GM19324 (cell line): ENCODE measurements at regions not wholly inside any gene's neighbourhood (a gene's known extent, or its start where the extent isn't known, plus 50 kb on each side); places are given as distances from the start of the nearest gene placed in this dataset.

Experiments used
- ATAC-seq: cut with Tn5 transposase; IDR thresholded peaks from one replicate; pipeline ENCODE4 v1.9.1; 2021; ENCODE audit warnings: mild to moderate bottlenecking, moderate library complexity; ENCODE audit not compliant: unreplicated experiment, low FRiP score

- no peak for ATAC-seq
Observed at GRCh38 chr10:4775808-4776207, 50.2 kb upstream of the AKR1E2 start.

DNA sequence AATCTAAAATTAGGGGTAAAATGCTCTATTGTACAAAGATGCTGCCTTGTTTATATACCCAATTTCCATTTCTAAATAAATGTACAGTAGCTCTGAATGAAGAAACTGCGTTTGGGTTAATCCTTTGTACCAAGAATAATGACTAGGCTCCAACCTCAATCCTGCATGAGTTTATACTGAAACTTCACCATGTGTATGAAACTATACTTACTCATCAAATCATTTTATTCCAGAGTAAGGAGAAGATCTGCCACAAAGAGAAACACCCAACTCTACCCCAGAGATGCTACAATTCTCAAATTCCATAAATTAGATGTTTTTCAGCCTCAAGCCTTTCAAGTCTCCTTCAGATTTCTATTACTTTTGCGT, 53.8 kb upstream of the AKR1E2 start:
- no peak for ATAC-seq

- no peak for ATAC-seq
Observed at GRCh38 chr10:4771554-4772201, 54.3 kb upstream of the AKR1E2 start.

GRCh38 chr10:4770801-4771553, 55.0 kb upstream of the AKR1E2 start:
- no peak for ATAC-seq

DNA sequence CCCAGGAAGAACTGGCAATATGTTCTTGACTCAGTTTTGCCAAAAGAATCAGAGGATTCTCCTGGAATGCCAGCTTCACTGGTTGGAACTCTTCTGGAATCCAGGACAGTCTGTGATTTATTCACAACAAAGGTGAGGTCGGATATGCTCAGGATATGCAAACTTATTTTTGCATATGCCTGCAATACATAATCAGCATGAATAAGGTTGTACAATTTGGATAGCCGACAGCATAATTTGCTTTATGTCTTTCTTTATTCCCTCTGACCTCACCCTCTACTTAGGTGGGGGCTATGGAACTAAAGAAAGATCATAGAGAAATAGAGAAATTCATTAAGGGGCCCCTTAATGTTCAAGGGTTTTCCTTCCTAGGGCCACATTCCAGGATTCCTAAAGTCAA, 57.6 kb upstream of the AKR1E2 start:
- ATAC-seq: no peak

GRCh38 chr10:4767033-4767814, 58.8 kb upstream of the AKR1E2 start:
- ATAC-seq: no peak

DNA sequence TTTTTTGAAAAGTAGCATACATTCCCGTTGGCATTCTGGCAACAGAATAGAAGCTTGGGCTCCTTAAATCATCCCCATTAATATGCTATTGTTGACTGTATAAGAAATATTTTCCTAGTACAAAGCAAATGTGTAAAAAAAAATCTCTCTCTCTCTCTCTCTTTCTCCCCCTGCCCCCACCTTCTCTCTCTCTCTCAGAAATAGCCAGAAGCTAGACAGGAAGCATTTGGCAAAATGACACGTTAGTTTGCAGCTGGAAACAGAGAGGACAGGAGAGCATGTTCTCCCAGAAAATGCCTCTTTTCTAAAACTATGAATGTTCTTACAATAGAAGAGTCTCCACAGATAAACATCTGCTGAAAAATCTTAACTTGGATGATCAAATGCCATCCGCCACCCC, 59.6 kb upstream of the AKR1E2 start:
- ATAC-seq: no peak

- ATAC-seq: no peak
Observed at GRCh38 chr10:4765428-4765827, 60.6 kb upstream of the AKR1E2 start.

GRCh38 chr10:4763960-4764428, 62.0 kb upstream of the AKR1E2 start:
- ATAC-seq: no peak

- ATAC-seq: no peak
Observed at GRCh38 chr10:4763513-4763912, 62.5 kb upstream of the AKR1E2 start.

DNA sequence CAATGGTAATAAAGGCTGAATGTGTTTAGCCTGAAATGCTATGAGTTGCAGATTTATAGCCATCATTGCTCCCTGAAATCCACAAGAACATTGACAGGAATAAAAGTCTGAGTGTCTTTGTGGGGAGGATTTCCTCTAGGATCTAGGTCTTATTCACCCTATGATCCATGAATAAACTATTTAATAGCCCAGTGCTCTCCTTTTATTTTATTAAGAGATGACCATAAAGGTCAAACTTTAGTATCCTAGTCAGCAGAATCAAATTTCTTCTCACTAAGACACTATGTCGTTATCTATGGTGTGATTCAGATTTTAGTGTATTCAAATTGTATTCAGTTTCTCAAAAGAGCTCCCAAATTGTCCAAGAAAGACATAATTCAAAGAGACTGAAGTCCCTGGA, 67.8 kb upstream of the AKR1E2 start:
- ATAC-seq: no peak

- no peak for ATAC-seq
Observed at GRCh38 chr10:4755286-4755989, 70.6 kb upstream of the AKR1E2 start.

- no peak for ATAC-seq
Observed at GRCh38 chr10:4754143-4754542, 71.9 kb upstream of the AKR1E2 start.

GRCh38 chr10:4751211-4751610, 74.8 kb upstream of the AKR1E2 start:
- ATAC-seq: no peak

DNA sequence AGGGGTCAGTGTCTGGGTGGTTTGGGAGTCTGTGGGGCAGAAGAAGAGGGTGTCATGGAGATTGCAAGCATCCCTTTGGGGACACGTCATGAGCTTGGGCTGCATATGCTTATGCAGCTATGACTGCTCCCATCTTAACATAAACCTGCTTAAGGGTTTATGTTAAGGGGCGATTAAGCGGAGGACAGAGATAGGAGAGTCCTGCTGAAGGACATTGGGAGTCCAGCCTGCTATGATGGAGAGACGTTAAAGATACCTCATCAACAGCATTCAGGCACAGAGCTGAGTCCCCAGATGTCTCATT, 76.8 kb upstream of the AKR1E2 start:
- no peak for ATAC-seq

DNA sequence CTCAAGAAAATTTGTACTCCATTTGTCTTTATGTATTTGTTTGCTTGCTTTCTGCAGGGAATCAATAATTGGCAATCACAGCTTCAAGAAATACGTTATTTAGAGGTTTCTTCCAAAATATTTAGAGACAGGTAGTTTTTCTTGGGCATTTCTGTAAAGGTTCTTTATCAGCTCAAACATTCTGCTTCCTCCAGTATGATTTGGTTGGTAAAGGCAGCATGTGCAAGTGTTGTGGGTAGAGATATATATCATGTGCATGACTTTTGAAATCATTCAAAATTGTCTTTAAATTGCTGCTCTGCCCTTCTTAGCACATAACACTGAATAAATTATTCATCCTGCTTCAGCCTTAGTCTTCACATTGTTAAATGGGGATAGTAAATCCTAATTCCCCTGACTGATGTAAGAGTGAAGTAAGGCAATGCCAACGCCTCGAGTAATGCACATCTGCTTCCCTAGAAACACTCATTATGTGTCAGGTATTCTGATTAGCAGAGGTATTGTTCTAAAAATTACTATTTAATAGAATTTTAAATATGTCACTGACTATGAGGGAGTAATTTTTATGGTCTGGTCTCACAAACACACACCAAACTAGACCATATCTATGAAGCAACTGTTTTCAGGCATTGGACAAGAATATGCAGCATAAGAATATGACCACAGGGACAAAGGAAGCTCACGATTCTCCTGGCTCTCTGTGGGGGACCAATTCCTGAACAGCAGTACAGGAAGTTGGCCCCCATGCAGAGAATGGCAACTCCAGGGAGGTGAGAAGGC, 77.3 kb upstream of the AKR1E2 start:
- ATAC-seq: no peak

DNA sequence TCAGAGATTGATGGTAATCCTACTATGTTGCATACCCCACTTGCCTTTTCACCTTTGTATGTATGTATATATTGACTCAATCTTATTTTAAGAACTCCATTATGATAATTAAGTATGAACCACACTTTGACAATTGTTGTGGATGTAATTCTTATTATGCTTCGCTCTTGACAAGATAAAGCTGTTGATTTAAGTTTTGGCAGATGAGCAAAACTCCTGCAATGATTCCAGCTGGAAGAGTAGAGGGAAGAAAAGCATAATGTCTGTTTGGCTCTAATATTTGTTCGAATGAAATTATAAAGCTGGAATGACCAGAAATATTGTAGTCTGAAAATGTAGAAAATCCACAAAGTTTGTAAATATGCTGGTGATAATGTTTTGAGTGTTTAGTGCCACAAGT, 83.8 kb upstream of the AKR1E2 start:
- no peak for ATAC-seq

- no peak for ATAC-seq
Observed at GRCh38 chr10:4740471-4740870, 85.5 kb upstream of the AKR1E2 start.

GRCh38 chr10:4736608-4737007, 89.4 kb upstream of the AKR1E2 start:
- no peak for ATAC-seq

DNA sequence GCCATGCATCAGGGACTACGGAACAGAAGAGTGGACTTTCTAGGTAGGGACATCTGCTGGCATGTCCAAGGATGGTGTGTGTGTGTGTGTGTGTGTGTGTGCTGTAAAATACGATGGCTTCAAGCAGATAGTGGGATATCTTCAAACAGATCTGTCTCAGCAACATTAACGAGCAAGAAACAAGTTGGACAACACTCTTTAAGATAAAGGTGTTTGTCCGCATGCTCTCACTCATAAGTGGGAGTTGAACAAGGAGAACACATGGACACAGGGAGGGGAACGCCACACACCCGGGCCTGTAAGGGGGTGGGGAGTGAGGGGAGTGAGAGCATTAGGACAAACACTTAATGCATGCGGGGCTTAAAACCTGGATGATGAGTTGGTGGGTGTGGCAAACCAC, 89.8 kb upstream of the AKR1E2 start:
- no peak for ATAC-seq
